ENCODE measurements at regions not wholly inside any gene's neighbourhood (a gene's known extent, or its start where the extent isn't known, plus 50 kb on each side); places are given as distances from the start of the nearest gene placed in this dataset.

DNA sequence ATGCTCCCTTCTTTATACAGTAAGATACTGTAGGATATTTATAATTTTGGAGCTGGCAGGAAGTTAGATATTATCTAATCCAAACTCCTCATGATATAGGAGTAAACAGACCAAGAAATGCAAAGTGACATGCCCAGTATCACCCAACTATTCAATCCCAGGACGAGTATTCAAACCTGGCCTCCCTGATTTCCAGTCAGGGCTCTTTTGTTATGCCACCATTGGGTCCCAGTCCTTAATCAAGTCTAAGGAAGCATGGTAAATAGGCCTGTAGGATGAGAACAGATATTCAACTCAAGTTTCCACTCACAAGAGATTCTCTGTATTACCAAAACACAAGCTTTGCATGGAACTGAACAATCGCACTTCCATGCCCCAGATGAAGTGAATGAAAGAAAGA lies 484.0 kb upstream of the API5 start:
- no peak overlapping the region for H3K4me2 ChIP-seq (ENCODE audit: extremely low read depth, insufficient read depth, low read length)
- H3K9me3 ChIP-seq (ENCODE audit: control insufficient read depth, insufficient read depth, low read depth, low read length): no peaks in the 10 kb centered on the region
- no peaks in the 10 kb centered on the region for H4K20me1 ChIP-seq (ENCODE audit: control insufficient read depth, extremely low read depth, insufficient read depth, low read length)
- DNase-seq (ENCODE audit: low read depth in 2 of 2): no peak
- no peaks in the 10 kb centered on the region for H3K79me2 ChIP-seq (ENCODE audit: control insufficient read depth, insufficient read depth, low read length)
- no peak overlapping the region for H3K4me3 ChIP-seq (replicated peaks in 1 of 4; ENCODE audit: control extremely low read depth in 1 of 4, insufficient read depth in 1 of 4, low read depth in 3 of 4, low read length in 4 of 4)
- TF ChIP-seq, protein P1, sequence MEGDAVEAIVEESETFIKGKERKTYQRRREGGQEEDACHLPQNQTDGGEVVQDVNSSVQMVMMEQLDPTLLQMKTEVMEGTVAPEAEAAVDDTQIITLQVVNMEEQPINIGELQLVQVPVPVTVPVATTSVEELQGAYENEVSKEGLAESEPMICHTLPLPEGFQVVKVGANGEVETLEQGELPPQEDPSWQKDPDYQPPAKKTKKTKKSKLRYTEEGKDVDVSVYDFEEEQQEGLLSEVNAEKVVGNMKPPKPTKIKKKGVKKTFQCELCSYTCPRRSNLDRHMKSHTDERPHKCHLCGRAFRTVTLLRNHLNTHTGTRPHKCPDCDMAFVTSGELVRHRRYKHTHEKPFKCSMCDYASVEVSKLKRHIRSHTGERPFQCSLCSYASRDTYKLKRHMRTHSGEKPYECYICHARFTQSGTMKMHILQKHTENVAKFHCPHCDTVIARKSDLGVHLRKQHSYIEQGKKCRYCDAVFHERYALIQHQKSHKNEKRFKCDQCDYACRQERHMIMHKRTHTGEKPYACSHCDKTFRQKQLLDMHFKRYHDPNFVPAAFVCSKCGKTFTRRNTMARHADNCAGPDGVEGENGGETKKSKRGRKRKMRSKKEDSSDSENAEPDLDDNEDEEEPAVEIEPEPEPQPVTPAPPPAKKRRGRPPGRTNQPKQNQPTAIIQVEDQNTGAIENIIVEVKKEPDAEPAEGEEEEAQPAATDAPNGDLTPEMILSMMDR (conservative IDR thresholded peaks at IDR 0.05 in 1 of 2, IDR thresholded peaks at IDR 0.05 in 1 of 2; ENCODE audit: low read depth in 1 of 2, low read length in 2 of 2): no peak
- TF ChIP-seq EZH2 (IDR thresholded peaks at IDR 0.05; ENCODE audit: low read length, missing control alignments): no peak
- H3K36me3 ChIP-seq (ENCODE audit: control insufficient read depth, insufficient read depth, low read length): no peaks in the 10 kb centered on the region
- no peak overlapping the region for H2AFZ ChIP-seq (ENCODE audit: low read length)
- no peak overlapping the region for H3K9ac ChIP-seq (ENCODE audit: insufficient read depth, low read length)
- H3K27ac ChIP-seq (ENCODE audit: insufficient read depth, low read length): no peak overlapping the region
- H3K4me1 ChIP-seq (ENCODE audit: control insufficient read depth, extremely low read depth, insufficient read depth, low read length): no peaks in the 10 kb centered on the region
- no peaks in the 10 kb centered on the region for H3K27me3 ChIP-seq (ENCODE audit: control insufficient read depth, insufficient read depth, low read length)

DNA sequence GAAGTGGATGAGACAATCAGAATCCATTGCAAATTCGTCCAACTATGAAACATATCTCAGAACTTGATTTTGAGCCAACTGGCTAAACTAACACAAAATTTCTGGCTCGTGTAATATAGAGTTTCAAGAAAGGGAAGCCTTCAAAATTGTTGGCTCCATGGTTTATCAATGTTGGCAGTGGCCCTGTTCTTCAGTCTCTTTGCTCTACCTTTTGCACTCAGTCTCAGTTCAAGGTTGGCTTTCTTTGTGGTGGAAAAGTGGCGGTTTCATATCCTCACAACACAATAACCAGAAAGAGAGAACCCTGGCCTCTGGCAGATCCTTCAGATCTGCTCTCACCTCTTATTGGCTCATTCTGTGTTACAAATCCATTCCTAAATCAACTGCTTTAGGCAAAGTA lies 473.8 kb upstream of the API5 start:
- H3K79me2 ChIP-seq (ENCODE audit: control insufficient read depth, insufficient read depth, low read length): no peaks in the 10 kb centered on the region
- TF ChIP-seq, protein P1 (conservative IDR thresholded peaks at IDR 0.05 in 1 of 2, IDR thresholded peaks at IDR 0.05 in 1 of 2; ENCODE audit: low read depth in 1 of 2, low read length in 2 of 2): no peak
- no peak for TF ChIP-seq EZH2 (IDR thresholded peaks at IDR 0.05; ENCODE audit: low read length, missing control alignments)
- no peaks in the 10 kb centered on the region for H4K20me1 ChIP-seq (ENCODE audit: control insufficient read depth, extremely low read depth, insufficient read depth, low read length)
- H3K36me3 ChIP-seq (ENCODE audit: control insufficient read depth, insufficient read depth, low read length): no peaks in the 10 kb centered on the region
- no peak overlapping the region for H3K4me3 ChIP-seq (replicated peaks in 1 of 4; ENCODE audit: control extremely low read depth in 1 of 4, insufficient read depth in 1 of 4, low read depth in 3 of 4, low read length in 4 of 4)
- no peaks in the 10 kb centered on the region for H3K9me3 ChIP-seq (ENCODE audit: control insufficient read depth, insufficient read depth, low read depth, low read length)
- H3K27ac ChIP-seq (ENCODE audit: insufficient read depth, low read length): no peak overlapping the region
- no peaks in the 10 kb centered on the region for H3K4me1 ChIP-seq (ENCODE audit: control insufficient read depth, extremely low read depth, insufficient read depth, low read length)
- no peak overlapping the region for H2AFZ ChIP-seq (ENCODE audit: low read length)
- no peak overlapping the region for H3K9ac ChIP-seq (ENCODE audit: insufficient read depth, low read length)
- no peak overlapping the region for H3K4me2 ChIP-seq (ENCODE audit: extremely low read depth, insufficient read depth, low read length)
- H3K27me3 ChIP-seq (ENCODE audit: control insufficient read depth, insufficient read depth, low read length): no peaks in the 10 kb centered on the region
- no peak for DNase-seq (ENCODE audit: low read depth in 2 of 2)

DNA sequence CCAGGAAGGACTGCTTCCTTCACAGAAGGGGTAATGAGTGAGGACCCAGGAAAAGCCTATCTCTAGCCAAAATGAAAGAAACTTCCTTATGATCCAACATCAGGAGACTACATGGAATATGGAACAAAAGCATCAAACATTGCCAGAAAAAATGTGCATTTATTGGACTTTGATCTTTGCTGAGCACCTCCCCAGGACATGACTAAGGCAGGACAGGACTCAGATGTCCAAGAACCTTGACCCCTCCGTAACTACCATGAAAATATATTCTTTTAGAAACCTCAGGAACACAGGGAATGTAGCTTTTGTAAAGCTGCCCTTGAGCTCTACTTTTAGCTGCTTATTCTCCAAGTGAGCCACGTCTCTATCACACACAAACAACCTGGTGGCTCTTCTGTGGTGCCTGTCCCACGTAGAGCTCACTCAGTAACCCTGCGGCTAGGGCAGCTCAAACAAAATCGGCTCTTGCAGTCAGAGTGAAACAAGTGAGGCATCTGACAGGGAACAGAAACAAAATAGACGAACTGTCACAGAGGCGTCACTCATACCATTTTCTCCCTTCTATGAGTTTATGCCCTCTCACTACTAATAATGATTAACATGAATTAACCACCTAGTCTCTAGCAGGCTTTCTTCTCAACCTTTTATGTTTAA lies 471.5 kb upstream of the API5 start:
- Histone ChIP-seq H4K20me1 (ENCODE audit: control insufficient read depth, extremely low read depth, insufficient read depth, low read length) (no peaks in the 10 kb centered on the region), H2AFZ (ENCODE audit: low read length) (no peak overlapping the region), H3K4me1 (ENCODE audit: control insufficient read depth, extremely low read depth, insufficient read depth, low read length) (no peaks in the 10 kb centered on the region), H3K9ac (ENCODE audit: insufficient read depth, low read length) (no peak overlapping the region), H3K27ac (ENCODE audit: insufficient read depth, low read length) (no peak overlapping the region), H3K27me3 (ENCODE audit: control insufficient read depth, insufficient read depth, low read length) (no peaks in the 10 kb centered on the region), H3K4me2 (ENCODE audit: extremely low read depth, insufficient read depth, low read length) (no peak overlapping the region), H3K4me3 (replicated peaks in 1 of 4; ENCODE audit: control extremely low read depth in 1 of 4, insufficient read depth in 1 of 4, low read depth in 3 of 4, low read length in 4 of 4) (no peak overlapping the region), H3K9me3 (ENCODE audit: control insufficient read depth, insufficient read depth, low read depth, low read length) (no peaks in the 10 kb centered on the region), H3K79me2 (ENCODE audit: control insufficient read depth, insufficient read depth, low read length) (no peaks in the 10 kb centered on the region), H3K36me3 (ENCODE audit: control insufficient read depth, insufficient read depth, low read length) (no peaks in the 10 kb centered on the region)
- no peak for DNase-seq (ENCODE audit: low read depth in 2 of 2)
- TF ChIP-seq, protein P1 (conservative IDR thresholded peaks at IDR 0.05 in 1 of 2, IDR thresholded peaks at IDR 0.05 in 1 of 2; ENCODE audit: low read depth in 1 of 2, low read length in 2 of 2): no peak
- TF ChIP-seq EZH2 (IDR thresholded peaks at IDR 0.05; ENCODE audit: low read length, missing control alignments): no peak
